ENCODE measurements at regions not wholly inside any gene's neighbourhood (a gene's known extent, or its start where the extent isn't known, plus 50 kb on each side); places are given as distances from the start of the nearest gene placed in this dataset.

DNA sequence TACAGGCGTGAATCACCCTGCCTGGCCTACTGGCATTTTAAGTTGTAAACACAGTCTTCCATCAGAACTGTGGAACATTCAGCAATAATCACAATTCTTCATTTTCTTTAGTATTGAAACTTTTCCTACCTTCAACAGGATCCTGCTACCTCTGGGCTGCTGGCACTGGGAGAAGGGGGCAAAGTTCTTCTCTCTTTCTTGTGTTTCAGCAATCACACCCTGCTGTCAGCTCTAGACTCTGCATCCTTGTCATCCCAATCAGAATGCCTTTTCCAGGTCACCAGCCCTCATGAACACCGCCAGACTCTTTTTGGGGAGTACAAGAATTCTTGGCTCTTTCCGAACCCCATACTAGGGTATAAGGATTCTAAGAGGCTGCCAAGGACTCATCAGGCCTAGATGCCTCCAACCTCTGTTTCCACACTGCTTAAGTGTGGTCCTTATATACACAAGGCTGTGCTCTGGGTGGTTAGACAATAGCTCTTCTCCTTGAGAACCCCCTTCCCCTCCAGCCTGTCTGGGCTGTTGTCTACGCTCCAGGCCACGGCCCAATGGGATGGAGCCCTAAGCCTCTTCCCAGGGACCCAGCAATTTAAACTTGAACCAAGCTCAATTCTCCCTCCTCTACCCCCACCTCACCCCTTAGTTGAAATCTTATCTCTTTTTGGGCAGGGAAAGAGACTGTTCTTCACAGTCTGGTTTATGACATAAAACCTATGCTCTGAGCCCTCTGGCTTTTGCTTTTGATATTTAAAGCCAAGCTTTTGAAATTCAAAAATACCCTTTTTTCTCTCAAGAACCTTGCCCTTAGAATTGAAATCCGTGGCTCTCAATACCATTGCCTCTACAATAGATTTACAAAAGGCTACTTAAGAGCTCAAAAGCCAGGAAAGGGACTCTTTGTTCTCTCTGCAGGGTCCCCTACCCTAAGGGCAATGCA is 327.4 kb downstream of the BUD13 start:
- Histone ChIP-seq H3K27ac (no peak overlapping the region), H3K4me3 (no peak overlapping the region), H3K4me1 (no peaks in the 10 kb centered on the region), H3K9me3 (peaks cover 0 to 31% (median 0%) of the 10 kb centered on the region in 4 donors), H3K27me3 (no peaks in the 10 kb centered on the region), H3K36me3 (no peaks in the 10 kb centered on the region)
- no peak for DNase-seq (ENCODE audit: low spot score in 2 of 2)
- WGBS, 2 donors: 56 to 64% methylated on average over 6 of the region's 6 CpGs
- TF ChIP-seq POLR2A (IDR thresholded peaks at IDR 0.05) (no peak), EP300 (IDR thresholded peaks at IDR 0.05) (no peak)
- TF ChIP-seq, protein P1, sequence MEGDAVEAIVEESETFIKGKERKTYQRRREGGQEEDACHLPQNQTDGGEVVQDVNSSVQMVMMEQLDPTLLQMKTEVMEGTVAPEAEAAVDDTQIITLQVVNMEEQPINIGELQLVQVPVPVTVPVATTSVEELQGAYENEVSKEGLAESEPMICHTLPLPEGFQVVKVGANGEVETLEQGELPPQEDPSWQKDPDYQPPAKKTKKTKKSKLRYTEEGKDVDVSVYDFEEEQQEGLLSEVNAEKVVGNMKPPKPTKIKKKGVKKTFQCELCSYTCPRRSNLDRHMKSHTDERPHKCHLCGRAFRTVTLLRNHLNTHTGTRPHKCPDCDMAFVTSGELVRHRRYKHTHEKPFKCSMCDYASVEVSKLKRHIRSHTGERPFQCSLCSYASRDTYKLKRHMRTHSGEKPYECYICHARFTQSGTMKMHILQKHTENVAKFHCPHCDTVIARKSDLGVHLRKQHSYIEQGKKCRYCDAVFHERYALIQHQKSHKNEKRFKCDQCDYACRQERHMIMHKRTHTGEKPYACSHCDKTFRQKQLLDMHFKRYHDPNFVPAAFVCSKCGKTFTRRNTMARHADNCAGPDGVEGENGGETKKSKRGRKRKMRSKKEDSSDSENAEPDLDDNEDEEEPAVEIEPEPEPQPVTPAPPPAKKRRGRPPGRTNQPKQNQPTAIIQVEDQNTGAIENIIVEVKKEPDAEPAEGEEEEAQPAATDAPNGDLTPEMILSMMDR (IDR thresholded peaks at IDR 0.05): no peak

- no peaks in the 10 kb centered on the region for H3K27me3 ChIP-seq
- no peak overlapping the region for H3K27ac ChIP-seq
- TF ChIP-seq, protein P1 (IDR thresholded peaks at IDR 0.05): no peak
- no peak for TF ChIP-seq EP300 (IDR thresholded peaks at IDR 0.05)
- no peak for TF ChIP-seq POLR2A (IDR thresholded peaks at IDR 0.05)
- DNase-seq (ENCODE audit: low spot score in 2 of 2): no peak
- peaks cover 0 to 26% (median 0%) of the 10 kb centered on the region in 4 donors for H3K9me3 ChIP-seq
- no peaks in the 10 kb centered on the region for H3K4me1 ChIP-seq
- no peak overlapping the region for H3K4me3 ChIP-seq
- H3K36me3 ChIP-seq: no peaks in the 10 kb centered on the region
These were observed 330.5 kb downstream of the BUD13 start for GRCh38 chr11:116442238-116442752.

DNA sequence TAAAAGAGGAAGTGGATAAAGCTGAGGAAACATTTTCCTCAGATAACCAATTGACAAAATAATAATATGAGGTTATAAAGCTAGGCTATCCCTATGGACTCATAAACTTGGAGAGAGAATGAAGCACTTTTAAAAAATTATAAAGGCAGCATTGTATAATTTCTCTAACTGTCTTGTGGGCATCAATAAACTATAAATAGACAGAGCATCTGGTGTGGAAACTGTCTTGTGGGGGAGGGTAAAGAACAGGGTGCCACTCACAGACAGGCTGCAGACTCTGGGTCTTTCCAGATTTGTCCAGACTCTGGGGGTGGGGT is 333.5 kb downstream of the BUD13 start:
- H3K4me1 ChIP-seq: no peaks in the 10 kb centered on the region
- DNase-seq (ENCODE audit: low spot score in 2 of 2): no peak
- no peak overlapping the region for H3K4me3 ChIP-seq
- TF ChIP-seq POLR2A (IDR thresholded peaks at IDR 0.05) (no peak), EP300 (IDR thresholded peaks at IDR 0.05) (no peak)
- TF ChIP-seq, protein P1 (IDR thresholded peaks at IDR 0.05): no peak
- no peaks in the 10 kb centered on the region for H3K27me3 ChIP-seq
- H3K27ac ChIP-seq: no peak overlapping the region
- H3K9me3 ChIP-seq: peaks cover 0 to 26% (median 0%) of the 10 kb centered on the region in 4 donors
- no peaks in the 10 kb centered on the region for H3K36me3 ChIP-seq

- Histone ChIP-seq H3K27ac (no peak overlapping the region), H3K27me3 (no peaks in the 10 kb centered on the region), H3K36me3 (no peaks in the 10 kb centered on the region), H3K9me3 (peaks cover 0 to 26% (median 0%) of the 10 kb centered on the region in 4 donors), H3K4me1 (no peaks in the 10 kb centered on the region), H3K4me3 (no peak overlapping the region)
- 47 to 48% methylated on average over 6 of the region's 6 CpGs for WGBS, 2 donors
- no peak for DNase-seq (ENCODE audit: low spot score in 2 of 2)
- TF ChIP-seq EP300 (IDR thresholded peaks at IDR 0.05) (no peak), POLR2A (IDR thresholded peaks at IDR 0.05) (no peak)
- TF ChIP-seq, protein P1 (IDR thresholded peaks at IDR 0.05): no peak
These were observed 334.0 kb downstream of the BUD13 start for GRCh38 chr11:116438651-116439360.

- 73 to 77% methylated on average over 2 of the region's 2 CpGs for WGBS, 2 donors
- DNase-seq (ENCODE audit: low spot score in 2 of 2): no peak
- H3K9me3 ChIP-seq: peaks cover 0 to 2% (median 0%) of the 10 kb centered on the region in 4 donors
- H3K27me3 ChIP-seq: no peaks in the 10 kb centered on the region
- TF ChIP-seq EP300 (IDR thresholded peaks at IDR 0.05) (no peak), POLR2A (IDR thresholded peaks at IDR 0.05) (no peak)
- TF ChIP-seq, protein P1 (IDR thresholded peaks at IDR 0.05): no peak
- no peaks in the 10 kb centered on the region for H3K36me3 ChIP-seq
- H3K4me3 ChIP-seq: no peak overlapping the region
- no peaks in the 10 kb centered on the region for H3K4me1 ChIP-seq
- no peak overlapping the region for H3K27ac ChIP-seq
These were observed 337.8 kb downstream of the BUD13 start for GRCh38 chr11:116434986-116435385.
